HG03064 (cell line): ENCODE measurements at regions not wholly inside any gene's neighbourhood (a gene's known extent, or its start where the extent isn't known, plus 50 kb on each side); places are given as distances from the start of the nearest gene placed in this dataset.
"Not testable (repeated sequence)": the region's sequence is repeated elsewhere in the genome, so short reads cannot be mapped to it uniquely, and the experiment has no call there.

Source experiments
- ATAC-seq: cut with Tn5 transposase; IDR thresholded peaks from one replicate; pipeline ENCODE4 v1.9.1; 2021; ENCODE audit warnings: low read depth; ENCODE audit not compliant: unreplicated experiment

DNA sequence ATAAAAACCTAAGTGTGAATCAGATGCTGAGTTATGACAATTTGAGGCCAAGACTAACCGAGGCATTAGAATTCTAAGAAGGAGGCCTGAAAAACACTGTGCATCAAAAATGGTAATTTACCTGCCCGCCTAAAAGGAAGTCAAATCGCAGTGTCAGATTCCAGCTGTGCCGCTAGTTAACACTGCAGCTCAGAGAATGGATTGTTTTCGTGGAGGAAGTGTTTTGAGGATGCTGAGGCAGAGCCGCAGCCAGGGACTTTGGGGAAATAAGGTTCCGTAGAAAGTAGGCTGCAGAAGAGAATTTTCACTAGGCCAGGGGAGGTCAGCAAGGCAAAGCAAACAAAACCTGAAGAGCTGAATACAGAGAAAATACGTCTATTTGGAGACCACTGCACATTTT, 226.4 kb upstream of the ISL1 start:
- no peak for ATAC-seq

GRCh38 chr5:51159164-51159563, 224.1 kb upstream of the ISL1 start:
- ATAC-seq, result no peak

- no peak for ATAC-seq
These were observed 223.6 kb upstream of the ISL1 start for GRCh38 chr5:51159606-51160005.

DNA sequence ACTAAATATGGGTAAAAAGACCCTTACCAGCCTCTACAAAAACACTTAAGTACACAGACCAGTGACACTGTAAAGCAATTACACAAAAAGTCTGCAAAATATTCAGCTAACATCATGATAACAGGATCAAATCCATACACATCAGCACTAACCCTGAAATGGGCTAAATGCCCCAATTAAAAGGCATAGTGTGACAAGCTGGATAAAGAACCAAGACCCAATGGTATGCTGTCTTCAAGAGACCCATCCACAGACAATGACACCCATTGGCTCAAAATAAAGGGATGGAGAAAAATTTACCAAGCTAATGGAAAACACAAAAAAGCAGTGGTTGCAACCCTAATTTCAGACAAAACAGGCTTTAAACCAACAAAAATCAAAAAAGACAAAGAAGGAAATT, 221.0 kb upstream of the ISL1 start:
- no peak for ATAC-seq

GRCh38 chr5:51165621-51166020, 217.6 kb upstream of the ISL1 start:
- ATAC-seq, result not testable (repeated sequence)

GRCh38 chr5:51172903-51173626, 210.2 kb upstream of the ISL1 start:
- no peak for ATAC-seq

DNA sequence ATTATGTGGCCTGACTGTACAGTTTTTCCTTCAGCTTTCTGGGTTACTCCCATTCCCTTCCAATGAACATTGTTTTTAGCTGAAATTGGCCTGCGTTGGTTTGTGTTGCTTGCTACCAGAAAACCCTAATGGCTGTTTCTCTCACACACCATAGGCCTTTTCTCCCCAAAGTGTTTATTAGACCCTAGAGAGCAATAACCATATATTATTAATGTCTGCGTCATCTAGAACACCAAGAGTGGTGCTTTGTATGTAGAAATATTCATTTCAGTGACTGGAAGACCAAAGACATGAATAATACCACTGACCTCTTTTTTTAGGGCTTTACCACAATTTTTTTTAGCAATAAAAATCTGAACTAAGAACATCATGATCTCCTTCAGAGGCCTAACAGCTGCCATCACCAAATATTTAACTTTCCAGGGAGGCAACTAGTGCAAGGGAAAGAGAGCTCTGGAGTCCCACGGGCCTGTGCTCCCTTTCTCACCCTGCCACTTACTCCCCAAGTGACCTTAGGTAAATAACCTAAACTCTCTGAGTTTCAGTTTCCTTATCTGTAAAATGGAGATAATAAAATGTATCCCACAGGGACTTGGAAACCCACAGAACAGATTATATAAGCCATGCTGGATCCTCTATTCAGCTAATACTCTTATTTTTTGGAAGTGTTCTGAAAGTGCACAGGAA, 201.9 kb upstream of the ISL1 start:
- ATAC-seq, result no peak

- no peak for ATAC-seq
These were observed 197.4 kb upstream of the ISL1 start for GRCh38 chr5:51185850-51186329.

DNA sequence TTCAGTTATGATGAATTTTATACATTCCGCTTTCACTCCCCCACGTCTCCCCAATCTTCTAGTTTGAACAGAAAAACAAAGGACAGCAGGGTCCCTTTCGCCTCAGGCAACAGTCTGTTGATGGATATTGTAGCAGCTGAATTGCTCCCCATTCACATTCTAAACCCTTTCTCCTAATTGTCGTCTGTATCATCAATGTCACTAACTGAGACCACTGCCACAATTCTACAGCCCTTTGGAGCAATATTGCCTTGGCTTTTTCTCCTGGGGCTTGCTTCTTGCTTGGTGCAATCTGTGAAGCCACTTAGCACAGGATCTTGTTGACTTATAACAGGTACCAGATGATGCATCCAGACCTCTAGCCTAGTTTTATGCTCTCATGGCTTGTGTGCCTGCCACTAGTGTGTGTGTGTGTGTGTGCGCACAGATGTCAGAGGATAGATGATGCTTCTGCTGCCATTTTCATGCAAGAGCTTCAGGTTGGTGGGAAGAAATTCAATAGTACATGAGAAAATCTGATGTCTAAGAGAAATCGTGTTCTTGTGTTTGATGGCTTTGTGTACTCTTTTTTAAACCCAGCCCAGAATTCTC, 195.2 kb upstream of the ISL1 start:
- ATAC-seq, result no peak

GRCh38 chr5:51194671-51195070, 188.6 kb upstream of the ISL1 start:
- ATAC-seq, result no peak

- ATAC-seq, result no peak
These were observed 182.2 kb upstream of the ISL1 start for GRCh38 chr5:51201024-51201423.

DNA sequence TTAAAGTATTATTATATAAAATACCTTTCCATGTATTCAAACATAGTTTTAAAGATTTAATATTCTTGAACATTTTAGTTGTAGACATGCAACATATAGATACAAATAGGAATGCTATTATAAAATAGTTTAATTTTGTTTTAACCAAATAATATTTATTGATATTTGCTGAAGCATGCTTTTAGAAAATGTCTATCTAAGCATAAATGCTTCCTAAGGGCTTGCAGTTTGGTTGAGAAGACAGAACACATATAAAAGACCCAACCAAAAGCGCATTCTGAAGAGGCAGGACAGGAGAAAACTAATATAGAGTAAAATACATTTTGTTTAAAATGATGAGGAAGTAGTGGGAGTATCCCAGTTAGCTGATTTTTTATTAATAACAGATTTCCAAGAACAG, 181.5 kb upstream of the ISL1 start:
- ATAC-seq, result no peak

- no peak for ATAC-seq
These were observed 181.1 kb upstream of the ISL1 start for GRCh38 chr5:51202161-51202560.

GRCh38 chr5:51203598-51203997, 179.7 kb upstream of the ISL1 start:
- peak; percentile 57 for ATAC-seq

- no peak for ATAC-seq
These were observed 175.0 kb upstream of the ISL1 start for GRCh38 chr5:51208296-51208695.

DNA sequence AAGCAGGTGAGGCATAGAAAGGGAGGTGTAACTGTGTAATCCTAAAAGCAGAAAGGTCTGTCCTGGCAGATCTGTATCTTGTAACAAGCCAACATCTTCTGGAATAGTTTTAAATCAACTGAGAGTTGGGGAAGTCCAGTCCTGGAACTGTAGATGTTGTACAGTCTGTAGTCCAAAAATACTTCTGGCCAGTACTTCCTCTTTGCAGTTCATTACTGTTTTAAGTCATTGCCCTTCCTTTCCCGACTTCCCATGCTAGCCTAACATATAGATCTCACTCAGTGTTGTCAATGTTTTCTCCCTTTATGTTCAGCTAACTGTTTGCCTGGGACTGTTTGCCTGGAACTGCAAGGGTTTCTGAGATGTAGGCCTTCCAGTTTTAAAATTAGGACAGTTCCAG, 168.5 kb upstream of the ISL1 start:
- no peak for ATAC-seq

DNA sequence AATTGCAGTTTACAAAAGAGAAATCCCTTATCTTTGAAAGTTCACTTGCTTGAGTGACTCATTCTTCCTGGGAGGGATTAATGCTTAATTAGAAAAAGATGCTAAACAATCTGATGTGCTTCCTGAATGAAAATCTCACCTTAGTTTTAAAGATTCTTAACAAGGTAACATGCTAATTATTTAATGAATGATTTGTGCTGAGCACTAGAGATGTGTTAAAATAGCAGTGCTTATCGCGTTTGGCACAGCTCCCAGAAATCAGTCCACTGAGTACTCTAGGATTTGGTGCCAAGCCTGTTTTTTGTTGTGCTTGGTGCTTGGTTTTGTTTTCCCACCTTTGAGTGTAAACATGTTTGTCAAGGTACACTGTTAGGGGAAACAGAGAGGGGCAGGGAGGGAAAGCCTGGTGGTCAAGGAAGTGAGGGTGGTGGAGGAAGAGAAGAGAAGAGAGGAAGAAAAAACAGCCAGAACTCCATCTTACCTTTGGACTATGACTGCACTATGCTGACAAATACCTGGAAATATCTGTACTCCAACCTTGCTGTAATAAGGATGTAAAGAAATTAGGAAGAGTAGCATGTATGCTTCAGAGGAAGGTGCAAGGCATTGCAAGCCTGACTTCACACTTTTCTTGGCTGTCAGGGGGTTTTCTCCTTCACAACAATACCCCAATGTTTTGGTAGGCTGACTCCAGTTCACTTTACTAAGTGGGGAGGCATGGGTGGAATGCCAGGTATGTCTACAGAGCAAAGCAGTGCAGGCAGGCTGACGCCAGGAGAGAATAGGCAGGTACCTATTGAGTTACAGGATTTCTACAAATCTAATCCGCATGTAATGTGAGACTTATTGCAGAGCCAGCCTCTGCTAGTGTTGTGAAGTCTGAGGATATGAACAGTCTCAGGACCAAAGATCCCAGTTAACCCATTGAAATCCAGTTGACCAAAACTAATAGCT, 157.2 kb upstream of the ISL1 start:
- no peak for ATAC-seq

DNA sequence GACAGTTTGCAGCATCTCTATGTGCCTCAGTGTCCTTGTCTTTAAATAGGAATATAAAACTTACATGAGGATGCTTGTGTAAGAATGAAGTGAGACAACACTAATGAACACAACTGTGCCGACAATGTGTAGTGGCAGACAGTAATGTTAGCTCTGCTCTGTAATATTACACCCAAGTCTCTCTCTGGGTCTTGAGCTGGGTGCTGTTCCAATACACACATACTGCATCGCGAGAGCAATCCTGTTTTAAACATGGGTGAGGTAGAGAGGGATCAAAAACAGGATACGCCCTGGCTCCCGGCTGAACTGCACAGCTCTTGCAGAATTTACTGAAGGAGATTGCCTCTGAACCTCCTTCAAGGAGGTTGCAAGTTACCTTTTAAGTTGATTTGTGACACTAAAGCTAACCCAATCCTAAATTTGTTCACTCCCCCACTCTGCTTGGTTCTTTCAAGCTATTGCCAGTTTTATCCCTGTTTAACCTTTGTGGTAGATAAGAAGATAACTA, 155.2 kb upstream of the ISL1 start:
- no peak for ATAC-seq

DNA sequence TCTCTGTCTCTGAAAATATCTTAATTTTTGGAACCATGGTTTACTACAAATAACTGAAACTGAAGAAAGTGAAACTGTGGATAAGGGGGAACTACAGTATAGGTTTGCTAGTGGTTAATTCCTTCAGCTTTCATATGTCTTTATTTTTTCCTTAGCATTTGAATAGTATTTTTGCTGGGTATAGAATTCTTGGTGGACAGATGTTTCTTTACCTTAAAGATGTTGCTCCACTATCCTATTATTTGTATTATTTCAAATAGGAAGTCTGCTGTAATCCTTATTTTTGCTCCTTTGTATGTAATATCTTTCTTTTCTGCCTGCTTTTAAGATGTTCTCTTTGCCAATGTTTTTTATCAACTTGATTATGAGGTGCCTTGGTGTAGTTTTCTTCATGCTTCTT, 152.9 kb upstream of the ISL1 start:
- no peak for ATAC-seq

DNA sequence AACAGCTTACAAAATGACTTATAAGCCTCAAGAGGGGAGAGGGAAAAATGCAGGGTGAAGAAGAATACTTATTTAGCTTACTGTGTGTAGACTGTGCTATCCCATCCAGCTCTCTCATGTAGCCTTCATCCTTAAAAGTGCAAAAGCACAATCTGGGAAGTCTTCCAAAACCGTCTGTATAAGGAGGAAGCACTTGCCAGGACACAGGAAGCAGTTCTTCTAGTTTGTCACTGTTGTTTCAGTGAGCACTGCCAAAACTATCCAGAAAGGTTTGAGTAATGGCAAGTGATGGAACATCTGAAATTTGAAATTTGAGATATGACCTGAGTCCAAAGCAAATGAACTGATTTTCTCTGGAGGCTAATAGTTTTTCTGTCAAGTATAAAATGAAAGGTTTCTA, 140.8 kb upstream of the ISL1 start:
- ATAC-seq, result no peak

DNA sequence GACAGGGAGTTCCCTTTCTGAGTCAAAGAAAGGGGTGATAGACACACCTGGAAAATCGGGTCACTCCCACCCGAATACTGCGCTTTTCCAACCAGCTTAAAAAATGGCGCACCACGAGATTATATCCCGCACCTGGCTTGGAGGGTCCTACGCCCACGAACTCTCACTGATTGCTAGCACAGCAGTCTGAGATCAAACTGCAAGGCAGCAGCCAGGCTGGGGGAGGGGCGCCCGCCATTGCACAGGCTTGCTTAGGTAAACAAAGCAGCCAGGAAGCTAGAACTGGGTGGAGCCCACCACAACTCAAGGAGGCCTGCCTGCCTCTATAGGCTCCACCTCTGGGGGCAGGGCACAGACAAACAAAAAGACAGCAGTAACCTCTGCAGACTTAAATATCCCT, 132.3 kb upstream of the ISL1 start:
- ATAC-seq, result not testable (repeated sequence)
